ENCODE measurements at regions not wholly inside any gene's neighbourhood (a gene's known extent, or its start where the extent isn't known, plus 50 kb on each side); places are given as distances from the start of the nearest gene placed in this dataset.

DNA sequence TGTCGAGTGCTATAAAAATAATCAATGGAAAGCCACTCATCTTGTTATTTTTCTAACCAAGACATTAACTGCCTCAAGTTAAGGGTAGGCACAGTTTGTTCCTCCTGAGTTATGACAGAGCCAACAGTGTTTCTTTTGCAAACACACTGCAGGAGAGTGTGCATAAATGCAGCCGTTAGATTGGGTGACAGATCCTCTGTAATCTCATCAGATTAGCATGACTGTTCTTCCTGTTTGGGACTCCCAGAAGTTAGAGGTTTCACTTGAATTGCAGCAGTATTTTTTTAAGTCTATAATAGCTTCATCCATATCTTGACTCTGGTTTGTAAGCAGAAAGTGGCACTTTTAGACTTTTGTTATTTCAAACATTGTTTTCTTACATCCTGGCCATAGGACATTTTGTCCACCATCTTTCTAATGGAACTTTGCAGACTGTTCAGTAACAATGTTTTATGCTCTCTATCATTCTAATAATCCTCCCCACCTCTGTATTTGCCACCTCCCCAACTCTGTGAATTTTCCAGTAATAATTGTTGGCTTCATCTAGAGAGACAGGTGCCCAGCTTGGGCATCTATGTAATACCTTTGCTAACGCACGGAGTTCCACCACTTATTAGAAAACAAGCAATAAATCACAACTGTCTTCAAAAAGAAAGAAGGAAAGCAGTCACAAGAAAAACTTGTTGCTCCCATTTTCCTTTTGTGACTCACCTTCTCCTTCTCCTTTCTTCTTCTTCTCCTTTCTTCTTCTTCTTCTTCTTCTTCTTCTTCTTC lies 560.0 kb downstream of the ADCYAP1 start:
- Histone ChIP-seq H3K4me3 (ENCODE audit: low read depth in 1 of 2, low read length in 1 of 2) (no peak overlapping the region), H3K27me3 (no peaks in the 10 kb centered on the region), H3K9me3 (no peaks in the 10 kb centered on the region), H3K36me3 (no peaks in the 10 kb centered on the region), H3K27ac (no peak overlapping the region), H3K4me1 (ENCODE audit: control insufficient read depth in 1 of 2, insufficient read depth in 1 of 2, low read depth in 1 of 2, low read length in 1 of 2) (no peaks in the 10 kb centered on the region)
- TF ChIP-seq, protein P1, sequence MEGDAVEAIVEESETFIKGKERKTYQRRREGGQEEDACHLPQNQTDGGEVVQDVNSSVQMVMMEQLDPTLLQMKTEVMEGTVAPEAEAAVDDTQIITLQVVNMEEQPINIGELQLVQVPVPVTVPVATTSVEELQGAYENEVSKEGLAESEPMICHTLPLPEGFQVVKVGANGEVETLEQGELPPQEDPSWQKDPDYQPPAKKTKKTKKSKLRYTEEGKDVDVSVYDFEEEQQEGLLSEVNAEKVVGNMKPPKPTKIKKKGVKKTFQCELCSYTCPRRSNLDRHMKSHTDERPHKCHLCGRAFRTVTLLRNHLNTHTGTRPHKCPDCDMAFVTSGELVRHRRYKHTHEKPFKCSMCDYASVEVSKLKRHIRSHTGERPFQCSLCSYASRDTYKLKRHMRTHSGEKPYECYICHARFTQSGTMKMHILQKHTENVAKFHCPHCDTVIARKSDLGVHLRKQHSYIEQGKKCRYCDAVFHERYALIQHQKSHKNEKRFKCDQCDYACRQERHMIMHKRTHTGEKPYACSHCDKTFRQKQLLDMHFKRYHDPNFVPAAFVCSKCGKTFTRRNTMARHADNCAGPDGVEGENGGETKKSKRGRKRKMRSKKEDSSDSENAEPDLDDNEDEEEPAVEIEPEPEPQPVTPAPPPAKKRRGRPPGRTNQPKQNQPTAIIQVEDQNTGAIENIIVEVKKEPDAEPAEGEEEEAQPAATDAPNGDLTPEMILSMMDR (IDR thresholded peaks at IDR 0.05): no peak

DNA sequence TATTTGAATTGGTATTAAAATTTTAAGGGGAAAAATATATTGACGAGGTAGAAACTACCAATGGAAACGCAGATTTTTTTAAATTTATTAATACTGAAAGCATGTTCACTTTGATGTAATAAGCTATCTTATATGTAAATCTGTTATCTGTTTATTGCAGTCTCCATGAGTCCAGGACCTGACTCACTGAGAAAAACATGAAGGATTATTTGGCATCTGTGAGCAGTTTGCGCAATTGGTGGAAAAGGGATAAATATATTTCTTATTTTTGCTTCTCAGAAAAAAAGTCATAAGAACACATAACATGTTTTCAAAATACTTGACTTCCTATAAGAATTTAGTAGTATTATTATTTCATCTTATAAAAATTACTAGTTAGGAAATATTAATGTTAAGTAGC lies 561.4 kb downstream of the ADCYAP1 start:
- H3K36me3 ChIP-seq: no peaks in the 10 kb centered on the region
- no peaks in the 10 kb centered on the region for H3K9me3 ChIP-seq
- TF ChIP-seq, protein P1 (IDR thresholded peaks at IDR 0.05): no peak
- no peaks in the 10 kb centered on the region for H3K4me1 ChIP-seq (ENCODE audit: control insufficient read depth in 1 of 2, insufficient read depth in 1 of 2, low read depth in 1 of 2, low read length in 1 of 2)
- no peak overlapping the region for H3K4me3 ChIP-seq (ENCODE audit: low read depth in 1 of 2, low read length in 1 of 2)
- H3K27me3 ChIP-seq: no peaks in the 10 kb centered on the region
- no peak overlapping the region for H3K27ac ChIP-seq

DNA sequence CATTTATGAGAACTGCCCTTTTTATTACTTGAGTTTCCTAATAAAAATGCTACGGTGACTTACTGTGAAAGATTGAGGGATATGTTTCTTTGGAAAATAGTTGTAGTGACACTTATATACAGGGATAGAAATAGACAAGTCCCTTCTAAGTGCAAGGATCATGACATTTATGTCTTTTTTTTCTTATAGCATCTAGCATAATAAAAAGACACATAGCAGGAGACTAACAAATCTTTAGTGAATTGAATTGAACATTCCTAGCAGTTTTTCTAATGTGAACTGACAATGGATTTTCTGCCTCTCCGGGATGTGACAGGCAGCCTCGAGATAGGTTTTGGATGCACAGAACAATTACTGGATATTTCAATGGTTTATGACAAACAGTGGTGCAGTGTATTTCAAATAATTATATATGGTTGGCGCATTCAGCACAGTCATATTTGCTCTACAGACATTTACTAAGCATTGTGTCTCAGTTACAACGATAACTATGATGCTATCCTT lies 562.8 kb downstream of the ADCYAP1 start:
- H3K4me1 ChIP-seq (ENCODE audit: control insufficient read depth in 1 of 2, insufficient read depth in 1 of 2, low read depth in 1 of 2, low read length in 1 of 2): no peaks in the 10 kb centered on the region
- H3K36me3 ChIP-seq: no peaks in the 10 kb centered on the region
- H3K9me3 ChIP-seq: no peaks in the 10 kb centered on the region
- H3K27ac ChIP-seq: no peak overlapping the region
- no peaks in the 10 kb centered on the region for H3K27me3 ChIP-seq
- TF ChIP-seq, protein P1 (IDR thresholded peaks at IDR 0.05): no peak
- no peak overlapping the region for H3K4me3 ChIP-seq (ENCODE audit: low read depth in 1 of 2, low read length in 1 of 2)

DNA sequence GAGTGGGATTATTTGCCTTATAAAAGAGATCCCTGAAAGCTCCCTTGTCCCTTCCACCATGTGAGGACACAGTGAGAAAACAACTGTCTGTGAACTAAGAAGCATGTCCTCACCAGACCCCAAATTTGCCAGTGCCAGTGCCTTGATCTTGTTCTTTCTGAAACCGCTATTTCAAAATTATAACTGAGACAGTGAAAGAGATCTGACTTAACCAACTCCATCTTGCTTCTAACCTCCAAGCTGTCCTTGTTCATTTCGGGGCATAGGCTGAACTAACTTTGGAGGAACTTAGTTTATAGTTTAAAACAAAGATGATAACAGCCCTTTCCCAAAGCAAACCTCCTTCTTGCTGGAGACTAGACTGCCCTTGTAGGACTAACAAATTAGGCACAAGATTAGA lies 563.9 kb downstream of the ADCYAP1 start:
- no peaks in the 10 kb centered on the region for H3K9me3 ChIP-seq
- no peak overlapping the region for H3K27ac ChIP-seq
- no peak overlapping the region for H3K4me3 ChIP-seq (ENCODE audit: low read depth in 1 of 2, low read length in 1 of 2)
- TF ChIP-seq, protein P1 (IDR thresholded peaks at IDR 0.05): no peak
- H3K4me1 ChIP-seq (ENCODE audit: control insufficient read depth in 1 of 2, insufficient read depth in 1 of 2, low read depth in 1 of 2, low read length in 1 of 2): no peaks in the 10 kb centered on the region
- H3K27me3 ChIP-seq: no peaks in the 10 kb centered on the region
- no peaks in the 10 kb centered on the region for H3K36me3 ChIP-seq

DNA sequence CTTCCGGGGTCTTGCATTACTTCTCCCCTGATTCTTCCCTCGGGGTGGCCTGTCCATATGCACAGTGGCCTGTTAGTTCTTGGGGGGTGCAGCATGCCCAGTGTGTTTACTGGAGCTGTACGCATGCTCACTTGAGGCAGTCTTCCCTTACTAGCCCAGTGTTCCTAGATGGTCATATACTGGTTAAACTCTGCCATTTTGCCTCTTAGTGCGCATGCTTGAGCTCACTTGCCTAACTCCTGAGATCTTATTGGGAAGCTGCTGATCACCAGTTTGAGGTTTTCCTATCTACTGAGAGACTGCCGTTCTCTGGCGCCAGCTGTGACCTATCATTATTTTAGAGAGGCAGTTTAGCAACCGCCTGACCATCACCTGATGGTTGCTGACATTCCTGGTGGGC lies 571.2 kb downstream of the ADCYAP1 start:
- H3K36me3 ChIP-seq: no peaks in the 10 kb centered on the region
- H3K9me3 ChIP-seq: peaks cover 3% of the 10 kb centered on the region
- no peaks in the 10 kb centered on the region for H3K27me3 ChIP-seq
- TF ChIP-seq, protein P1 (IDR thresholded peaks at IDR 0.05): no peak
- no peaks in the 10 kb centered on the region for H3K4me1 ChIP-seq (ENCODE audit: control insufficient read depth in 1 of 2, insufficient read depth in 1 of 2, low read depth in 1 of 2, low read length in 1 of 2)
- H3K27ac ChIP-seq: no peak overlapping the region
- no peak overlapping the region for H3K4me3 ChIP-seq (ENCODE audit: low read depth in 1 of 2, low read length in 1 of 2)
